Osteocyte (in vitro differentiated cells): ENCODE measurements at regions not wholly inside any gene's neighbourhood (a gene's known extent, or its start where the extent isn't known, plus 50 kb on each side); places are given as distances from the start of the nearest gene placed in this dataset.

Experiments used
- DNase-seq: peaks from one replicate; pipeline ENCODE4 v3.0.0; 2021; ENCODE audit warnings: mixed read lengths; ENCODE audit not compliant: unreplicated experiment; ENCODE audit errors: extremely low spot score
- H3K27ac Mint-ChIP-seq: one replicate; pipeline ENCODE4 v1.8.0; 2021; ENCODE audit warnings: mild to moderate bottlenecking, mixed read lengths; ENCODE audit not compliant: unreplicated experiment
- H3K27me3 Mint-ChIP-seq: one replicate; pipeline ENCODE4 v1.8.0; 2021; ENCODE audit warnings: mixed read lengths; ENCODE audit not compliant: unreplicated experiment
- H3K36me3 Mint-ChIP-seq: one replicate; pipeline ENCODE4 v1.8.0; 2021; ENCODE audit warnings: mixed read lengths; ENCODE audit not compliant: unreplicated experiment
- H3K4me1 Mint-ChIP-seq: one replicate; pipeline ENCODE4 v1.8.0; 2021; ENCODE audit warnings: mixed read lengths; ENCODE audit not compliant: unreplicated experiment
- H3K4me3 Mint-ChIP-seq: one replicate; pipeline ENCODE4 v1.8.0; 2021; ENCODE audit warnings: mild to moderate bottlenecking, moderate library complexity, mixed read lengths; ENCODE audit not compliant: unreplicated experiment
- H3K9me3 Mint-ChIP-seq: one replicate; pipeline ENCODE4 v1.8.0; 2021; ENCODE audit warnings: mixed read lengths; ENCODE audit not compliant: unreplicated experiment
- TF ChIP-seq, protein P1 (sequence below): fragments of 200-600 bp; sonication (generic); IDR thresholded peaks from 2 replicates; pipeline ENCODE4 v1.5.0; 2021; ENCODE audit warnings: antibody characterized with exemption, mild to moderate bottlenecking, moderate library complexity

DNA sequence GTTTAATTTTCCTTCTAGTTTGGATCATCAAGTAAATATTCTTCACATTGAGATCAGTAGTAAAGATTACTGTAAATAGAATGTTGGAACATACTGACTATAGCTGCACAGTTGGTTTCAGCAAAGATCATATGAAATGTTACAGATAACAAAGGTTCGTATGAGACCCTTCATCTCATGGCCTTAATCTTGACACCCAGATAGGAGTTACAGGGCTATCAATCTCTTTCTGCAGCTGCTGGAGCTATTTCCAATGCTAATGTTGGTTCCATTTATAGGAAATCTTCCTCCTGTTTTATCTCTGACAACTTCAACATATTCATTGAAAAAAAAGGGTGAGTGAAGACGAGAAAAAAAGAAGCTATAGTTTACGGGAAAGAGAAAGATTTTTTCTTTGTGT is 495.6 kb downstream of the JRKL start:
- no peak for DNase-seq
- Mint-ChIP-seq H3K9me3 (no peaks in the 10 kb centered on the region), H3K27me3 (peaks cover 4% of the 10 kb centered on the region), H3K36me3 (no peaks in the 10 kb centered on the region), H3K27ac (no peak overlapping the region), H3K4me1 (no peaks in the 10 kb centered on the region), H3K4me3 (no peak overlapping the region)
- TF ChIP-seq, protein P1, sequence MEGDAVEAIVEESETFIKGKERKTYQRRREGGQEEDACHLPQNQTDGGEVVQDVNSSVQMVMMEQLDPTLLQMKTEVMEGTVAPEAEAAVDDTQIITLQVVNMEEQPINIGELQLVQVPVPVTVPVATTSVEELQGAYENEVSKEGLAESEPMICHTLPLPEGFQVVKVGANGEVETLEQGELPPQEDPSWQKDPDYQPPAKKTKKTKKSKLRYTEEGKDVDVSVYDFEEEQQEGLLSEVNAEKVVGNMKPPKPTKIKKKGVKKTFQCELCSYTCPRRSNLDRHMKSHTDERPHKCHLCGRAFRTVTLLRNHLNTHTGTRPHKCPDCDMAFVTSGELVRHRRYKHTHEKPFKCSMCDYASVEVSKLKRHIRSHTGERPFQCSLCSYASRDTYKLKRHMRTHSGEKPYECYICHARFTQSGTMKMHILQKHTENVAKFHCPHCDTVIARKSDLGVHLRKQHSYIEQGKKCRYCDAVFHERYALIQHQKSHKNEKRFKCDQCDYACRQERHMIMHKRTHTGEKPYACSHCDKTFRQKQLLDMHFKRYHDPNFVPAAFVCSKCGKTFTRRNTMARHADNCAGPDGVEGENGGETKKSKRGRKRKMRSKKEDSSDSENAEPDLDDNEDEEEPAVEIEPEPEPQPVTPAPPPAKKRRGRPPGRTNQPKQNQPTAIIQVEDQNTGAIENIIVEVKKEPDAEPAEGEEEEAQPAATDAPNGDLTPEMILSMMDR = no peak

DNA sequence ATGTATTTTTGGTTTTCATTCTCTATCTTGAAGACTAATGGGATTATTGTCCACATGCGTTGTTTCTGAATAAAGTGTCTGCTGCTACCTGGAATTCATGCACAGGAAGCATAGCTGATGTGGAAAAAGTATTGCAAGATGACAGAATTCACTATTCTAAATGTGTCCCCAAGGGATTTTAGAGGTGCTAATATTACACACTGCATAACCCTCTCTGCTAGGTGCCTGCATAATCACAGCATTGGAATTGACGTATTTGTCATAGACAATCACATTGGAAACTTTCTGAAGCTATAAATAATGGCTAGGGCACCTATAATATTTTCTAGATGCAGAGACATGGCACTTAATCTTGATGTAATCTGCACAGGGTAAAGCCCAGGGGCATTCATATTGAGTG is 496.1 kb downstream of the JRKL start:
- no peak for DNase-seq
- Mint-ChIP-seq H3K36me3 (no peaks in the 10 kb centered on the region), H3K4me3 (no peak overlapping the region), H3K9me3 (no peaks in the 10 kb centered on the region), H3K27ac (no peak overlapping the region), H3K4me1 (no peaks in the 10 kb centered on the region), H3K27me3 (peaks cover 6% of the 10 kb centered on the region)
- TF ChIP-seq, protein P1 = no peak

DNA sequence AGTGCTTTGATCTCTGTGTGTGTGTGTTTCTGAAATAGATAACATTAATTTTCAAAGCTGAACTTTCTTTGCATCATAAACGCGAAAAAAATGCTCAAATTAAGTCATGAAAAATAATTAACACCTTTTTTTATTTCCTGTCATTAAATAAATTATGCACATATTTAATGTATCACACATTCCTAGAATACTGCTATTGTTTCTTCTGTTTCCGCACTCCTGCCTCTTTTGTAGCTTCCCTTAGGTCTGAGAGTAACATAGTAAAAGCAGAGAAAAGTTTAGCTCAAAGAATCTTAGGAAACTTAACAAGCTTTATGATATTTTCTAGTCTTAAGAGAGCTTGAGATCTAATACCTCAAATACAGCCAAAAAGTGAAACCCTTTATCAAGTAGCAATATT is 504.2 kb downstream of the JRKL start:
- H3K4me3 Mint-ChIP-seq = no peak overlapping the region
- no peaks in the 10 kb centered on the region for H3K4me1 Mint-ChIP-seq
- TF ChIP-seq, protein P1 = no peak
- no peaks in the 10 kb centered on the region for H3K36me3 Mint-ChIP-seq
- no peak for DNase-seq
- H3K27ac Mint-ChIP-seq = no peak overlapping the region
- no peaks in the 10 kb centered on the region for H3K9me3 Mint-ChIP-seq
- peaks cover 10% of the 10 kb centered on the region for H3K27me3 Mint-ChIP-seq

DNA sequence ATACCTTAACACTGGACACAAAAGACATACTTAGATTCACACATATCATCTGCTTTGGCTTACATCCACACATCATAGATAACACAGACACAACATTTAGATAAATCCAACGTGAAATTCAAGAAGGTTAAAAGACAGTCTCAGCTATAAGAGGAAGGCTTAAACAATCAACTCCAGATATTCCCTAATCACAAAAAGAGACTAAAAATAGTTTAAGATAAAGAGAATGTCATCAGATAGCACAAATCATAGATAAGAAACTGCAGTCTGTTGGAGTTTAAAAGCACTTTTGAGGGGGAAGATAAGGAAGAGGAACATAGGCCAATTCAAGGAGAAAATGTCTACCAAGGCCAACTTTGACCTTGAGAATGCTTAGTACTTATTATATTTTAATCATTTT is 504.8 kb downstream of the JRKL start:
- no peak for DNase-seq
- H3K4me1 Mint-ChIP-seq = no peaks in the 10 kb centered on the region
- H3K27me3 Mint-ChIP-seq = peaks cover 10% of the 10 kb centered on the region
- H3K27ac Mint-ChIP-seq = no peak overlapping the region
- TF ChIP-seq, protein P1 = no peak
- H3K36me3 Mint-ChIP-seq = no peaks in the 10 kb centered on the region
- H3K4me3 Mint-ChIP-seq = no peak overlapping the region
- no peaks in the 10 kb centered on the region for H3K9me3 Mint-ChIP-seq

DNA sequence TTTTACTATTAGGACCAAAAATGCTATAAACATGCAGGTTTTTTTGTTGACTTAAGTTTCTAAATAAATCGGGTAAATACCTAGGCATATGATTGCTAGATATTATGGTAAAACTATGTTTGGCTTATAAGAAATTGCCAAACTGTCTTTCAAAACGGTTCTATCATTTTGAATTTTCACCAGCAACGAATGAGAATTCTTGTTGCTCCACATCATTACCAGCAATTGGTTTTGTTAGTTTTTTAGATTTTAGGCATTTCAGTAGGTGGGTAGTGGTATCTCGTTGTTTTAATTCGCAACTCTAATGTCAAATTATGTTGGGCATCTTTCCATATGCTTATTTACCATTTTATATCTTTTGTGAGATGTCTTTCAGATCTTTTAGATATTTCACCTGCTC is 510.2 kb downstream of the JRKL start:
- TF ChIP-seq, protein P1 = no peak
- Mint-ChIP-seq H3K9me3 (no peaks in the 10 kb centered on the region), H3K36me3 (no peaks in the 10 kb centered on the region), H3K27ac (no peak overlapping the region), H3K4me1 (no peaks in the 10 kb centered on the region), H3K4me3 (no peak overlapping the region), H3K27me3 (peaks cover 3% of the 10 kb centered on the region)
- DNase-seq = no peak
